HG03575 (cell line): ENCODE measurements at regions not wholly inside any gene's neighbourhood (a gene's known extent, or its start where the extent isn't known, plus 50 kb on each side); places are given as distances from the start of the nearest gene placed in this dataset.

ENCODE experiments used
- ATAC-seq: cut with Tn5 transposase; IDR thresholded peaks from one replicate; pipeline ENCODE4 v1.9.1; 2021; ENCODE audit not compliant: unreplicated experiment, insufficient number of reproducible peaks, low FRiP score; ENCODE audit errors: extremely low read depth

GRCh38 chr13:26909477-26909876 is 148.9 kb upstream of the GPR12 start:
- no peak for ATAC-seq

GRCh38 chr13:26908126-26908525 is 147.5 kb upstream of the GPR12 start:
- ATAC-seq, result no peak

GRCh38 chr13:26899202-26899601 is 138.6 kb upstream of the GPR12 start:
- no peak for ATAC-seq

- ATAC-seq, result no peak
These were observed 137.3 kb upstream of the GPR12 start for GRCh38 chr13:26897706-26898550.

- no peak for ATAC-seq
These were observed 136.5 kb upstream of the GPR12 start for GRCh38 chr13:26896986-26897668.

- no peak for ATAC-seq
These were observed 135.4 kb upstream of the GPR12 start for GRCh38 chr13:26895808-26896466.

GRCh38 chr13:26895081-26895807 is 134.7 kb upstream of the GPR12 start:
- ATAC-seq, result no peak

- no peak for ATAC-seq
These were observed 128.0 kb upstream of the GPR12 start for GRCh38 chr13:26888632-26889031.

GRCh38 chr13:26887594-26887993 is 127.0 kb upstream of the GPR12 start:
- ATAC-seq, result no peak

GRCh38 chr13:26883613-26884257 is 123.1 kb upstream of the GPR12 start:
- ATAC-seq, result no peak

GRCh38 chr13:26882731-26883130 is 122.1 kb upstream of the GPR12 start:
- no peak for ATAC-seq

- no peak for ATAC-seq
These were observed 120.6 kb upstream of the GPR12 start for GRCh38 chr13:26881154-26881553.

- ATAC-seq, result no peak
These were observed 120.1 kb upstream of the GPR12 start for GRCh38 chr13:26880735-26881134.

GRCh38 chr13:26878438-26878837 is 117.9 kb upstream of the GPR12 start:
- ATAC-seq, result no peak

- ATAC-seq, result no peak
These were observed 112.8 kb upstream of the GPR12 start for GRCh38 chr13:26873386-26873698.

- ATAC-seq, result no peak
These were observed 112.2 kb upstream of the GPR12 start for GRCh38 chr13:26872525-26873385.

GRCh38 chr13:26867451-26868091 is 107.0 kb upstream of the GPR12 start:
- no peak for ATAC-seq

- no peak for ATAC-seq
These were observed 104.0 kb upstream of the GPR12 start for GRCh38 chr13:26864576-26864975.
